ENCODE measurements at regions not wholly inside any gene's neighbourhood (a gene's known extent, or its start where the extent isn't known, plus 50 kb on each side); places are given as distances from the start of the nearest gene placed in this dataset.

- intact Hi-C loops (cut with DNase I), result no loop called here
- Histone ChIP-seq H3K27ac (no peak overlapping the region), H3K4me1 (peaks cover 0 to 3% (median 2%) of the 10 kb centered on the region in 4 donors), H3K36me3 (no peaks in the 10 kb centered on the region), H3K4me3 (no peak overlapping the region), H3K27me3 (no peaks in the 10 kb centered on the region), H3K9me3 (no peaks in the 10 kb centered on the region)
- TF ChIP-seq CTCF (IDR thresholded peaks at IDR 0.05) (no peak), POLR2A (IDR thresholded peaks at IDR 0.05) (no peak), EP300 (IDR thresholded peaks at IDR 0.05) (no peak), POLR2AphosphoS5 (IDR thresholded peaks at IDR 0.05) (no peak)
- WGBS, 2 donors, result 40 to 68% methylated on average over 8 of the region's 8 CpGs
- no peak for DNase-seq
These were observed 65.7 kb upstream of the TTC29 start for GRCh38 chr4:147011411-147011810.

GRCh38 chr4:147012059-147012707 lies 66.5 kb upstream of the TTC29 start:
- no peaks in the 10 kb centered on the region for H3K27me3 ChIP-seq
- no peaks in the 10 kb centered on the region for H3K9me3 ChIP-seq
- WGBS, 2 donors, result 50 to 67% methylated on average over 5 of the region's 5 CpGs
- DNase-seq, result no peak
- intact Hi-C loops (cut with DNase I), result no loop called here
- H3K27ac ChIP-seq, result no peak overlapping the region
- H3K36me3 ChIP-seq, result no peaks in the 10 kb centered on the region
- H3K4me1 ChIP-seq, result peaks cover 0 to 3% (median 2%) of the 10 kb centered on the region in 4 donors
- no peak overlapping the region for H3K4me3 ChIP-seq
- TF ChIP-seq EP300 (IDR thresholded peaks at IDR 0.05), result no peak
- TF ChIP-seq POLR2A (IDR thresholded peaks at IDR 0.05), result no peak
- TF ChIP-seq POLR2AphosphoS5 (IDR thresholded peaks at IDR 0.05), result no peak
- no peak for TF ChIP-seq CTCF (IDR thresholded peaks at IDR 0.05)

GRCh38 chr4:147014946-147015345 lies 69.3 kb upstream of the TTC29 start:
- 72 to 86% methylated on average over 1 of the region's 1 CpG for WGBS, 2 donors
- intact Hi-C loops (cut with DNase I), result no loop called here

DNA sequence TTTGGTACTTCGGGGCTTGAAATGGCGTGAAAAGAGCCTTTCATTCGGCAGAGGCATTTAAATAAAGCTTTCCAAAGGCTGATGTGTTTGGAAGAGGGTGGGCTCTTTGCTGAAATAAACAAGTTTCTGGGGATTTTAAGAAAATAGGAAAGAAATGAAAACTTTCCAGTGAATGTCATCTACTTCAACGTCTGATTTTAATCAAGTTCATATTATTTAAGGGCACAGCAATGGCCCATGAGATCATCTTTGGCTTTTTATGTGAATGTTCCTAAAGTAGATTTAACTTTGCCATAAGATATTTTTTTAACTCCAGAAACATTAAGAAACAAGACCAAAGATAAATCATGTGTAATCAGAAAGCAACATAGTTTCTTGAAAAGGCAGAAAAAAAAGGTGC lies 69.8 kb upstream of the TTC29 start:
- Histone ChIP-seq H3K36me3 (no peaks in the 10 kb centered on the region), H3K27ac (no peak overlapping the region), H3K4me1 (no peaks in the 10 kb centered on the region), H3K27me3 (no peaks in the 10 kb centered on the region), H3K4me3 (no peak overlapping the region), H3K9me3 (no peaks in the 10 kb centered on the region)
- no peak for DNase-seq
- TF ChIP-seq POLR2A (IDR thresholded peaks at IDR 0.05), result no peak
- TF ChIP-seq POLR2AphosphoS5 (IDR thresholded peaks at IDR 0.05), result no peak
- no peak for TF ChIP-seq EP300 (IDR thresholded peaks at IDR 0.05)
- no peak for TF ChIP-seq CTCF (IDR thresholded peaks at IDR 0.05)
- WGBS, 2 donors, result 35 to 54% methylated on average over 4 of the region's 4 CpGs
- intact Hi-C loops (cut with DNase I), result no loop called here

More at GRCh38 chr4:147014946-147015345, 69.3 kb upstream of the TTC29 start:
- Histone ChIP-seq H3K36me3 (no peaks in the 10 kb centered on the region), H3K27me3 (no peaks in the 10 kb centered on the region), H3K4me1 (no peaks in the 10 kb centered on the region), H3K9me3 (no peaks in the 10 kb centered on the region), H3K27ac (no peak overlapping the region), H3K4me3 (no peak overlapping the region)
- no peak for TF ChIP-seq CTCF (IDR thresholded peaks at IDR 0.05)
- TF ChIP-seq EP300 (IDR thresholded peaks at IDR 0.05), result no peak
- DNase-seq, result no peak

GRCh38 chr4:147017081-147017480 lies 71.4 kb upstream of the TTC29 start:
- H3K36me3 ChIP-seq, result no peaks in the 10 kb centered on the region
- no peaks in the 10 kb centered on the region for H3K9me3 ChIP-seq
- H3K27ac ChIP-seq, result no peak overlapping the region
- no peaks in the 10 kb centered on the region for H3K4me1 ChIP-seq
- H3K4me3 ChIP-seq, result no peak overlapping the region
- 73 to 82% methylated on average over 5 of the region's 5 CpGs for WGBS, 2 donors
- intact Hi-C loops (cut with DNase I), result no loop called here
- H3K27me3 ChIP-seq, result no peaks in the 10 kb centered on the region
- no peak for DNase-seq
- TF ChIP-seq POLR2A (IDR thresholded peaks at IDR 0.05) (no peak), POLR2AphosphoS5 (IDR thresholded peaks at IDR 0.05) (no peak), CTCF (IDR thresholded peaks at IDR 0.05) (no peak), EP300 (IDR thresholded peaks at IDR 0.05) (no peak)
